ENCODE measurements at regions not wholly inside any gene's neighbourhood (a gene's known extent, or its start where the extent isn't known, plus 50 kb on each side); places are given as distances from the start of the nearest gene placed in this dataset.

DNA sequence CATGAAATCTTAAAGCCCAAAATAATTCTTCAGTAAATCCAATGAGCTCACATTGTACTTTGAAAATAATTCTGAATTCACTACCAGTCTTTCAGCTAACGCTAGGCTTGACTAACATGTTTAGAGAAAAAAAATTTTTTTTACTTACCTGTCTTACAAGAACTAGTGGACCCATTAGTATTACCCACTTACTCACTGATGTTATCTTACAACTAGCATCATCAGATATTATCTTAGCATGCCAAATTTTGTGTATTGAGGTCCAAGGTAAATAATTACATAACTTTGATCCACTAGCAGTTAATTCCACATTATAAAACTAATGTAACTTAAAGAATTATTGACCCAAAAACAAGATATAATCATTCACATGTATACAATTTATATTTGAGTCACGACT is 62.7 kb downstream of the SLC41A2 start:
- WGBS (ENCODE audit: insufficient coverage) = no CpG with 5 or more reads among the region's 2 CpGs
- no peaks in the 10 kb centered on the region for H3K79me2 ChIP-seq (ENCODE audit: insufficient read depth, low read length)

DNA sequence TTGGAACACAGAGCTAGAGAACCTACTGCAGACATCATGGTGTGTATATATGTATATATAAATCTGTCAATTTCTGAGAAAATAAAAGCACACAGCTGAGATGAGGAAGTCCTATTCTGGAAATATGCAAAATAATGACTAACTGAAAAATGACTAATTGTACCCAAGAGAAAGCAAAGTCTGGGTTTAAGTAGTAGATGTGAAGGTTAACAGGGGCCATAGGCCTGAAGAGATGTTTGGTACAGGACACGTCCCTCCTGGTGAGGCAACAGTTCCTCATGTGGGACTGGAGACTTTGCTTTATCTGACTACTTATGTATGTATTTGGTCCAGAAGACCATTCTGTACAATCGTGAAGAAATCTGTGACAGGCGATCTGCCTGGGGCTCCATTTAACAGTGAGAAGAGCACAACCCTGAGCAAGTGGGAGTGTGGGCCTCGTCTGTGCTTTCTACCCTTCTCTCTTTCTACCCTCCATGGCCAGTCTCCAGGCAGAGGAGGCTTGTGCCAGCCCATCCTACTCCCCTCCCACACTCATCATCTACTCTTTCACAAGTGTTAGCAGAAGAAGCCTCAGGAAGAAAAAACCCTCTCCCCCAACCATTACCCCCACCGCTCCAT is 67.5 kb downstream of the SLC41A2 start:
- Histone ChIP-seq H3K9me3 (replicated peaks in 1 of 2; ENCODE audit: control insufficient read depth in 1 of 2, insufficient read depth in 1 of 2, low read length in 2 of 2) (no peaks in the 10 kb centered on the region), H3K27ac (ENCODE audit: low read depth in 1 of 2, low read length in 2 of 2) (no peak overlapping the region), H3K4me2 (replicated peaks; ENCODE audit: extremely low read depth, low read length, poor library complexity, severe bottlenecking) (no peak overlapping the region), H3K4me3 (replicated peaks in 1 of 3; ENCODE audit: low read depth in 2 of 3, low read length in 3 of 3) (no peak overlapping the region), H3K4me1 (ENCODE audit: control insufficient read depth in 1 of 2, insufficient read depth in 2 of 2, low read length in 2 of 2) (no peaks in the 10 kb centered on the region), H3K27me3 (ENCODE audit: control insufficient read depth in 2 of 2, insufficient read depth in 2 of 2, low read length in 2 of 2) (no peaks in the 10 kb centered on the region), H3K9ac (ENCODE audit: insufficient read depth, low read length, poor library complexity, severe bottlenecking) (no peak overlapping the region), H3K36me3 (replicated peaks in 1 of 2; ENCODE audit: control insufficient read depth in 1 of 2, insufficient read depth in 2 of 2, low read length in 2 of 2) (no peaks in the 10 kb centered on the region), H4K20me1 (ENCODE audit: insufficient read depth, low read length) (no peaks in the 10 kb centered on the region), H2AFZ (ENCODE audit: insufficient read depth, low read depth, low read length, poor library complexity, severe bottlenecking) (no peak overlapping the region), H3K79me2 (ENCODE audit: insufficient read depth, low read length) (no peaks in the 10 kb centered on the region)
- H3K4me1 Mint-ChIP-seq = peaks cover 6% of the 10 kb centered on the region
- peak; percentile 21 to 35 (median 26) for DNase-seq
- TF ChIP-seq CTCF (IDR thresholded peaks at IDR 0.05) = no peak
- intact Hi-C loops (cut with micrococcal nuclease) = no loop called here
- H3K9me3 Mint-ChIP-seq = peaks cover 0 to 3% (median 0%) of the 10 kb centered on the region in 7 donors
- peaks cover 0 to 4% (median 0%) of the 10 kb centered on the region in 3 donors for H3K27me3 Mint-ChIP-seq (ENCODE audit: low read depth in 3 of 3)
- no peak overlapping the region for H3K4me3 Mint-ChIP-seq
- H3K27ac Mint-ChIP-seq = peak overlapping the region in 4 of 7 donors; percentile 1 to 60 (median 26)
- 73% methylated on average over 2 of the region's 5 CpGs for WGBS (ENCODE audit: insufficient coverage)
- H3K36me3 Mint-ChIP-seq = no peaks in the 10 kb centered on the region

More for the DNA sequence above, 62.7 kb downstream of the SLC41A2 start:
- Histone ChIP-seq H3K4me1 (ENCODE audit: control insufficient read depth in 1 of 2, insufficient read depth in 2 of 2, low read length in 2 of 2) (no peaks in the 10 kb centered on the region), H3K4me3 (replicated peaks in 1 of 3; ENCODE audit: low read depth in 2 of 3, low read length in 3 of 3) (no peak overlapping the region), H3K27ac (ENCODE audit: low read depth in 1 of 2, low read length in 2 of 2) (no peak overlapping the region), H3K27me3 (ENCODE audit: control insufficient read depth in 2 of 2, insufficient read depth in 2 of 2, low read length in 2 of 2) (no peaks in the 10 kb centered on the region), H3K9me3 (replicated peaks in 1 of 2; ENCODE audit: control insufficient read depth in 1 of 2, insufficient read depth in 1 of 2, low read length in 2 of 2) (no peaks in the 10 kb centered on the region), H4K20me1 (ENCODE audit: insufficient read depth, low read length) (no peaks in the 10 kb centered on the region), H2AFZ (ENCODE audit: insufficient read depth, low read depth, low read length, poor library complexity, severe bottlenecking) (no peak overlapping the region), H3K9ac (ENCODE audit: insufficient read depth, low read length, poor library complexity, severe bottlenecking) (no peak overlapping the region), H3K36me3 (replicated peaks in 1 of 2; ENCODE audit: control insufficient read depth in 1 of 2, insufficient read depth in 2 of 2, low read length in 2 of 2) (no peaks in the 10 kb centered on the region), H3K4me2 (replicated peaks; ENCODE audit: extremely low read depth, low read length, poor library complexity, severe bottlenecking) (no peak overlapping the region)
- Mint-ChIP-seq H3K4me3 (no peak overlapping the region), H3K27me3 (ENCODE audit: low read depth in 3 of 3) (peaks cover 0 to 4% (median 0%) of the 10 kb centered on the region in 3 donors), H3K9me3 (peaks cover 0 to 6% (median 3%) of the 10 kb centered on the region in 7 donors), H3K36me3 (no peaks in the 10 kb centered on the region), H3K27ac (no peak overlapping the region), H3K4me1 (peaks cover 6% of the 10 kb centered on the region)
- no peak for TF ChIP-seq CTCF (IDR thresholded peaks at IDR 0.05)
- intact Hi-C loops (cut with micrococcal nuclease) = no loop called here
- no peak for DNase-seq
